Cardiac fibroblast (primary cell): ENCODE measurements at regions not wholly inside any gene's neighbourhood (a gene's known extent, or its start where the extent isn't known, plus 50 kb on each side); places are given as distances from the start of the nearest gene placed in this dataset.

Experiments
- DNase-seq, 2 donors: peaks; one replicate each; pipeline versions ENCODE4 v3.0.0 to v3.0.0-alpha.2; 2010; ENCODE audit warnings: low read depth in 2 of 2
- H3K4me3 ChIP-seq, 2 donors: replicated peaks in 1 of 2; 1 replicate in 1 of 2; 2 replicates in 1 of 2; pipeline ENCODE4 v1.5.1; 2011; ENCODE audit warnings: low read depth in 2 of 2, low read length in 2 of 2, mild to moderate bottlenecking in 2 of 2, moderate library complexity in 1 of 2
- CTCF ChIP-seq: IDR thresholded peaks from one replicate; pipeline ENCODE4 v1.5.1; 2011; ENCODE audit warnings: low read depth, mild to moderate bottlenecking, low read length, inconsistent platforms

- DNase-seq, result no peak
- TF ChIP-seq CTCF, result no peak
- H3K4me3 ChIP-seq, result no peak overlapping the region
These were observed 272.6 kb downstream of the DAD1 start for GRCh38 chr14:22316473-22316872.

DNA sequence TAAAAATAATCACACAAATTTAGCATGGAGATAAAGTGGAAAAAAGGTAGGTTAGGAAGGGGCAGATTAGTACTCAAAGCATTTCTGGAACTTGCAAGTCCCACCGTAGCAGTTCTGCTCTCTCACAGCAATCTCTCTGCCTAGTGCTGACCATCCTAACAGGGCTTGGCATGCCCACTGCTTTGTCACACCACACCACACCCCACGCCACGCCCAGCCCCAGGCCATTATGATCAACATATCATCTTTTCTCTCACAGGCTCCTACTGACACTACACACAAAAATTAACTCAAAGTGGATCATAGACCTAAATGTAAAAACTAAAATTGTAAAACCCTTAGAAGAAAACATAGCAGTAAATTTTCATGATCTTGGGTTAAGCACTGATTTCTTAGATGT, 273.7 kb downstream of the DAD1 start:
- no peak for DNase-seq
- no peak overlapping the region for H3K4me3 ChIP-seq
- TF ChIP-seq CTCF, result no peak

DNA sequence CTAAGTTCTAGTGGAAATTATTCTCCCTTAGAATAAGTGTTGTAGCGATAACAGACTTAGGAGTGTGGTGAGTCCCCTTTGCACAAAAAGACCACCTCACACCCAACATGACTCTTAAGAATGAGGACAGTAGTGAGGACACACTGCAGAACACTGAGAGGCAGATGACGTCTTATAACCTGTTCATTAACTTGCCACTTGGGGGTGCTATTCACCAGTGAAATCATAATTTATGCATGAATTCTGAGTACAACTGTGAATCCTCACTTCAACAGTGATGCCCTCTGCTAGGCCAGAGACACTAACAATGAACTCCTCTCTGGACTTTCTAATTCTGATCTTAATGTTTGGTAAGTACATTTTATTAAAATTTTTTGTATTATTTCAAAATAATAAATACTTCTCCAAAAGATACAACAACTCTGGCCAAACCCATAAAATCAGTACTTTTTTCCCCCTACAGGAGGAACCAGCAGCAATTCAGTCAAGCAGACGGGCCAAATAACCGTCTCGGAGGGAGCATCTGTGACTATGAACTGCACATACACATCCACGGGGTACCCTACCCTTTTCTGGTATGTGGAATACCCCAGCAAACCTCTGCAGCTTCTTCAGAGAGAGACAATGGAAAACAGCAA, 274.7 kb downstream of the DAD1 start:
- peak; percentile 55 for TF ChIP-seq CTCF
- no peak overlapping the region for H3K4me3 ChIP-seq
- peak; percentile 61 to 75 for DNase-seq

DNA sequence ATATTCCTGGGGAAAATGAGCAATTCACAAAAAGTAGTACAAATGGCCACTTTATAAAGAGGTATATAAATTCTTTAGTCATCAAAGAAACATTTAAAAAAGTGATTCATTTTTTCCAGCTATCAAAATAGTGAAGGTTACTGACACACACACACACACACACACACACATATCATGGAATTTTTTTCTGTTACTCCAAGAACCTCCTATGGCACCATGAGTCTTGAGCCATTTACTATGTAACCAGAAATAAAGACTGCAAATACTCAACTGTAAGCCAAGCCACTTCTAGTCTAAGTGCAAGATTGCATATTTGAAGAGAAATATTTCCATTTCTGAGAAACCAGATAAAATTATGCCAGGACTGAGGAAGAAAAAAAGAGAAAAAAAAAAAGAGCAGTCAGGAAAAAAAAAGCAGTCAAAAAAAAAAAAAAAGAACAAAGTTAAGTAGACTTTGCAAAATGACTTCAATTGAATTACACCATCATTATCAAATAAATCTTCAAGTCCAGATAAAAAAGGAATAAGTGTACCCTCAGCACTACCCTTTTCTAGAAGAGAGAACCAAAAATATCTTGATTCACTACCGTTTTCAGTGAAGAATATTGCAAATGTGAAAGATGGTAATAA, 275.7 kb downstream of the DAD1 start:
- TF ChIP-seq CTCF, result no peak
- no peak overlapping the region for H3K4me3 ChIP-seq
- peak in 1 of 2 donors; percentile 52 for DNase-seq

DNA sequence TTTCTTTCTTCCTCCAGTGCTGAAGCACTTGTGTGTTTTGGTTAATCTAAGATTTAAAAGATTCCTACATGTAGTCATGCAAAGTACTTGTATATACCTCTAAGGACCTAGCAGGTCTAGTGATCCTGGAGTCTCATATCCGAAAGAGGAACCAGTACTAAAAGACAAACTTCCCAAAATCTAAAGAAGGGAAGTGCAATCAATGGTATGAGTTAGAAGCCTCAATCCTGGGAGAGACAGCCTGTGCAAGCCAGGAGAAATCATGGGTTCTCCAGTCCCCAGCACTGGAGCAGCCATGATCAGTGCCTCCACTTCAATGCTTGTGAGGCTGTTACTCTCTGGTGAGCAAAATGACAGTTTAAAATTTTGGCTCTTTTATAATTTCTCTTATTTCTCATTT, 277.4 kb downstream of the DAD1 start:
- no peak overlapping the region for H3K4me3 ChIP-seq
- no peak for TF ChIP-seq CTCF
- no peak for DNase-seq

DNA sequence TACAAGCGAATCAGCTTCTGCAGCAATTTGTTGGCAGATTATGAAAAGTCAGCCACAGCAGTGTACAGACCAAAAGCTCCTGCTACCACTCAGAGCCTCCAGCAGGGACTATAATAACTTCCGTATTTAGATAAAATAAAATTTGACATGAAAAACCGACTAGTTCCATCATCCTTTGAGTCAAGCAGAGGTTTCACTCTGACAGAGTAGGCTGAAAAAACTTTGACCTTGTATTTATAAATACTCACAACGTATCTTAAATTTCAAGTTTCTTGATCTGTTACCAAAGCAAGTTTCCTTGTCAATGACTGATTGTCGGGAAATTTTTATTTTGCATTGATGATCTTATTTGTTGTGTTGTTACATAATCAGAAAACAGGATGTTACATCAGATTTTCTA, 283.4 kb downstream of the DAD1 start:
- TF ChIP-seq CTCF, result no peak
- H3K4me3 ChIP-seq, result no peak overlapping the region
- DNase-seq, result no peak
